GM21515 (cell line): ENCODE measurements at regions not wholly inside any gene's neighbourhood (a gene's known extent, or its start where the extent isn't known, plus 50 kb on each side); places are given as distances from the start of the nearest gene placed in this dataset.
"Not testable (repeated sequence)": the region's sequence is repeated elsewhere in the genome, so short reads cannot be mapped to it uniquely, and the experiment has no call there.

ENCODE experiments used
- ATAC-seq: cut with Tn5 transposase; IDR thresholded peaks from one replicate; pipeline ENCODE4 v1.9.1; 2021; ENCODE audit not compliant: unreplicated experiment

- no peak for ATAC-seq
Observed at GRCh38 chr1:209132736-209133467, 450.6 kb upstream of the CAMK1G start.

- no peak for ATAC-seq
Observed at GRCh38 chr1:209134001-209134400, 449.5 kb upstream of the CAMK1G start.

GRCh38 chr1:209143916-209144315 lies 439.6 kb upstream of the CAMK1G start:
- ATAC-seq: no peak

- ATAC-seq: no peak
Observed at GRCh38 chr1:209150114-209150513, 433.4 kb upstream of the CAMK1G start.

GRCh38 chr1:209153411-209153810 lies 430.1 kb upstream of the CAMK1G start:
- ATAC-seq: no peak

GRCh38 chr1:209154912-209155311 lies 428.6 kb upstream of the CAMK1G start:
- no peak for ATAC-seq

- ATAC-seq: no peak
Observed at GRCh38 chr1:209155546-209155945, 428.0 kb upstream of the CAMK1G start.

- ATAC-seq: no peak
Observed at GRCh38 chr1:209156991-209157390, 426.5 kb upstream of the CAMK1G start.

- no peak for ATAC-seq
Observed at GRCh38 chr1:209157546-209158249, 425.8 kb upstream of the CAMK1G start.

- no peak for ATAC-seq
Observed at GRCh38 chr1:209158851-209159250, 424.7 kb upstream of the CAMK1G start.

- ATAC-seq: no peak
Observed at GRCh38 chr1:209160230-209160629, 423.3 kb upstream of the CAMK1G start.

GRCh38 chr1:209162651-209163050 lies 420.9 kb upstream of the CAMK1G start:
- no peak for ATAC-seq

- ATAC-seq: no peak
Observed at GRCh38 chr1:209168204-209168603, 415.3 kb upstream of the CAMK1G start.

- no peak for ATAC-seq
Observed at GRCh38 chr1:209171151-209171550, 412.4 kb upstream of the CAMK1G start.

GRCh38 chr1:209172286-209172685 lies 411.2 kb upstream of the CAMK1G start:
- no peak for ATAC-seq

GRCh38 chr1:209172792-209173542 lies 410.5 kb upstream of the CAMK1G start:
- ATAC-seq: not testable (repeated sequence)

- not testable (repeated sequence) for ATAC-seq
Observed at GRCh38 chr1:209173796-209174195, 409.7 kb upstream of the CAMK1G start.

- no peak for ATAC-seq
Observed at GRCh38 chr1:209176866-209177430, 406.6 kb upstream of the CAMK1G start.

GRCh38 chr1:209183195-209183594 lies 400.3 kb upstream of the CAMK1G start:
- ATAC-seq: no peak

GRCh38 chr1:209187589-209187988 lies 395.9 kb upstream of the CAMK1G start:
- ATAC-seq: no peak

GRCh38 chr1:209190591-209191261 lies 392.8 kb upstream of the CAMK1G start:
- ATAC-seq: peak; percentile 93
